ENCODE measurements at regions not wholly inside any gene's neighbourhood (a gene's known extent, or its start where the extent isn't known, plus 50 kb on each side); places are given as distances from the start of the nearest gene placed in this dataset.

DNA sequence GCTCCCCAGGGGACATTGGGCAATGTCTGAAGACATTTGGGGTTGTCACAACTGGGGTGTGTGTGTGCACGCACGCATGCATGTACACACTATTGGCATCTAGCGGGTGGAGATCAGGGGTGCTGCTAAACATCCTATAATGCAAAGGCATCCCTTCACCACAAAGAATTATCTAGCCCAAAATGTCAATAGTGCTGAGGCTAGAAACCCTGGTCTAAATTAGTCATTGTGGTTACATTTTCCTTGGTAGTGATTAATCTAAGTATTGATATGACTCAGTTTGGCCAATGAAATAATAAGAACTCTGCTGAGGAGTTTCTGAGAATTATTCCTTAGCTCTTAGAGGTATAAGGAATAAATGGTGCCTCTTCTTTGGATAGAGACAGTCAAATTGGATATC is 200.2 kb downstream of the CLCN4 start:
- no peak for DNase-seq
- no peak overlapping the region for H3K56ac ChIP-seq (ENCODE audit: low read length)
- no peak overlapping the region for H3K18ac ChIP-seq (ENCODE audit: low read length)
- no peaks in the 10 kb centered on the region for H3K4me1 ChIP-seq (ENCODE audit: control insufficient read depth, low read depth, low read length)
- H3K23ac ChIP-seq (ENCODE audit: low read length): no peak overlapping the region
- no peak overlapping the region for H2BK15ac ChIP-seq (replicated peaks; ENCODE audit: low read depth)
- no peak overlapping the region for H2BK5ac ChIP-seq (ENCODE audit: low read length)
- no peaks in the 10 kb centered on the region for H3K36me3 ChIP-seq (ENCODE audit: control insufficient read depth, insufficient read depth, low read length)
- H3K27ac ChIP-seq (ENCODE audit: low read depth, low read length): no peak overlapping the region
- H2AK5ac ChIP-seq (ENCODE audit: low read length): no peak overlapping the region
- no CpG with 5 or more reads among the region's 3 CpGs for WGBS (ENCODE audit: extremely low coverage, insufficient coverage, low lambda C conversion rate)
- H3K27me3 ChIP-seq (ENCODE audit: insufficient read depth, low read length, poor library complexity): no peaks in the 10 kb centered on the region
- H2BK120ac ChIP-seq (ENCODE audit: low read depth, low read length): no peak overlapping the region
- H3K4me2 ChIP-seq (ENCODE audit: low read length): no peak overlapping the region
- no peak overlapping the region for H4K8ac ChIP-seq (ENCODE audit: low read depth, low read length)
- H3K79me2 ChIP-seq (ENCODE audit: control insufficient read depth, insufficient read depth, low read length): no peaks in the 10 kb centered on the region
- no peak overlapping the region for H3K9ac ChIP-seq (ENCODE audit: low read length)
- H4K5ac ChIP-seq (ENCODE audit: low read length): no peak overlapping the region
- H3K4ac ChIP-seq (ENCODE audit: low read depth, low read length): no peak overlapping the region
- H3K4me3 ChIP-seq (ENCODE audit: low read length): no peak overlapping the region
- H3K79me1 ChIP-seq (ENCODE audit: low read length): no peaks in the 10 kb centered on the region

DNA sequence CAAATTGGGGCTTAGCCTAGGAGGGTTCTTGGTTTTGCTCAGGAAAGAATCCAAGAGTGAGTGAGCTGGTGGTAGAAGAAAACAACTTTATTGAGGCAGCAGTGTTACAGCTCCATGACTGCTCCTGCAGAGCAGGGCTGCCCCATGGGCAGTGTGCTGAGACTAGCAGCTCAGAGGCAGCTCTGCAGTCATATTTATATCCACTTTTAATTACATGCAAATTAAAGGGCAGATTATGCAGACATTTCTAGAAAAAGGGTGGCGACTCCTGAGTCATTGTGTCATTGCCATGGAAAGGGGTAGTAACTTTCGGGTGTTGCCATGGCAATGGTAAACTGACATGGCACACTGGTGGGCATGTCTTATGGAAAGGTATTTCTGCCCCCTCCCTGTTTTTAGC is 202.2 kb downstream of the CLCN4 start:
- H2BK15ac ChIP-seq (replicated peaks; ENCODE audit: low read depth): no peak overlapping the region
- no peak overlapping the region for H2AK5ac ChIP-seq (ENCODE audit: low read length)
- H3K4me1 ChIP-seq (ENCODE audit: control insufficient read depth, low read depth, low read length): no peaks in the 10 kb centered on the region
- no peaks in the 10 kb centered on the region for H3K79me2 ChIP-seq (ENCODE audit: control insufficient read depth, insufficient read depth, low read length)
- no peak overlapping the region for H3K23ac ChIP-seq (ENCODE audit: low read length)
- no peak overlapping the region for H4K5ac ChIP-seq (ENCODE audit: low read length)
- H3K4me3 ChIP-seq (ENCODE audit: low read length): no peak overlapping the region
- no peaks in the 10 kb centered on the region for H3K79me1 ChIP-seq (ENCODE audit: low read length)
- no peak overlapping the region for H3K27ac ChIP-seq (ENCODE audit: low read depth, low read length)
- H3K4ac ChIP-seq (ENCODE audit: low read depth, low read length): no peak overlapping the region
- no peak for DNase-seq
- no peak overlapping the region for H3K56ac ChIP-seq (ENCODE audit: low read length)
- no peaks in the 10 kb centered on the region for H3K27me3 ChIP-seq (ENCODE audit: insufficient read depth, low read length, poor library complexity)
- no peak overlapping the region for H4K8ac ChIP-seq (ENCODE audit: low read depth, low read length)
- H3K36me3 ChIP-seq (ENCODE audit: control insufficient read depth, insufficient read depth, low read length): no peaks in the 10 kb centered on the region
- H3K9ac ChIP-seq (ENCODE audit: low read length): no peak overlapping the region
- no peak overlapping the region for H3K18ac ChIP-seq (ENCODE audit: low read length)
- no peak overlapping the region for H2BK120ac ChIP-seq (ENCODE audit: low read depth, low read length)
- WGBS (ENCODE audit: extremely low coverage, insufficient coverage, low lambda C conversion rate): no CpG with 5 or more reads among the region's 2 CpGs
- H3K4me2 ChIP-seq (ENCODE audit: low read length): no peak overlapping the region
- no peak overlapping the region for H2BK5ac ChIP-seq (ENCODE audit: low read length)

DNA sequence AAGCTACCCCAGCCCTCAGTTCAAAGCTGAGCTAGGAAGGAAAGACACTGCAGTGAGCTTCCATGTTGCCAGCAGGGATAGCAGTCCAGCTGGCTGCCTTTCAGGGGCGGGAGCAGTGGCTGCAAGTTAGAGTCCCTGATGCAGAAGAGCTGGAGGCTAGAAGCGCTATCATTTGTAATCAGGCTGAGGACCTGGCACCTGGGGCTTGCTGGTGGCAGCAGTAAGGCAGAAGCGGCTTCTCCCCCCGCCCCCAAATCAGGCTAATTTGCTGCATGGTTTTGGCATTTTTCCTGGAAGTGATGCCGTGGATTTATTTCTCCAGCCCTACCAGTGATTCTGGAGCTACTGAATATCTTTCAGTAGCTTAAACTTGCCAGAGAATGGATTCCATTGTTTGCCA is 203.3 kb downstream of the CLCN4 start:
- H3K79me1 ChIP-seq (ENCODE audit: low read length): no peaks in the 10 kb centered on the region
- H3K4ac ChIP-seq (ENCODE audit: low read depth, low read length): no peak overlapping the region
- H3K4me3 ChIP-seq (ENCODE audit: low read length): no peak overlapping the region
- H3K56ac ChIP-seq (ENCODE audit: low read length): no peak overlapping the region
- no peak overlapping the region for H2BK120ac ChIP-seq (ENCODE audit: low read depth, low read length)
- no peaks in the 10 kb centered on the region for H3K4me1 ChIP-seq (ENCODE audit: control insufficient read depth, low read depth, low read length)
- no peak for DNase-seq
- H2AK5ac ChIP-seq (ENCODE audit: low read length): no peak overlapping the region
- H3K23ac ChIP-seq (ENCODE audit: low read length): no peak overlapping the region
- H4K5ac ChIP-seq (ENCODE audit: low read length): no peak overlapping the region
- H4K8ac ChIP-seq (ENCODE audit: low read depth, low read length): no peak overlapping the region
- no peak overlapping the region for H3K4me2 ChIP-seq (ENCODE audit: low read length)
- no peaks in the 10 kb centered on the region for H3K27me3 ChIP-seq (ENCODE audit: insufficient read depth, low read length, poor library complexity)
- no CpG with 5 or more reads among the region's 5 CpGs for WGBS (ENCODE audit: extremely low coverage, insufficient coverage, low lambda C conversion rate)
- H3K18ac ChIP-seq (ENCODE audit: low read length): no peak overlapping the region
- no peak overlapping the region for H2BK15ac ChIP-seq (replicated peaks; ENCODE audit: low read depth)
- H3K36me3 ChIP-seq (ENCODE audit: control insufficient read depth, insufficient read depth, low read length): no peaks in the 10 kb centered on the region
- no peak overlapping the region for H3K27ac ChIP-seq (ENCODE audit: low read depth, low read length)
- H3K9ac ChIP-seq (ENCODE audit: low read length): no peak overlapping the region
- no peaks in the 10 kb centered on the region for H3K79me2 ChIP-seq (ENCODE audit: control insufficient read depth, insufficient read depth, low read length)
- H2BK5ac ChIP-seq (ENCODE audit: low read length): no peak overlapping the region

DNA sequence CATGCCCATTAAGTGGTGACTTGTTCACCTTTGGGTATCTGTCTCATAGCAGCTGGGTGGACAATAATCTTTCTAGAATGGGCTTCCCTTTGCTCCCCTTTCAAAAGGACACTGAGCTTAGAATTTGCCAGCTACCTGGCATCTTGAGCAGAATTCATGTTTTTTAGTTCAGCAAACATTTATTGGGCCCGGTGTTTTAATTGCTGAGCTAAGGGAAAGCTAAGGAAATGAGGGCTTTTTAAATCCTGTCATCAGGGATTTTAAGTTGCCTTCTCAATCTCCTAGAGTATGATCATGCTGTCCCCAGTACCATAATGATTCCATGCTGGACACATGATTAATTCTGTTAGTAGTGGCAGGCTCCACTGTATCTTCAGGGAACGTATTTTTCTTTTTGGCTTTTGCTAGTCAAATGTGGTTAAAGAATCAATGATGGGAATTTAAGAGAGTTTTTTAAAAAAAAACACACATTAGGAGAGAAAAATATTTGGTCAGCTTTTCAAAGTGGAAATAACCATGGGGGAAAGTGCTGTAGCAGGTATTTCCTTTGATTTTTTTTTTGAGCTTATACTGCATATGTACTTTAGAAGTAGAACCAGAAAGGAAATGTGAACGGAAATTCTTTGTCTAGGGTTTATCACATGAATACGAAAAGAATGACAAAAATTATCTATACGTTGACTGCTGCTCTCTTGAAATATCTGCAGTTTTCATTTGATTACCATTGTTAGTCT is 208.9 kb downstream of the CLCN4 start:
- no peaks in the 10 kb centered on the region for H3K27me3 ChIP-seq (ENCODE audit: insufficient read depth, low read length, poor library complexity)
- H3K4me3 ChIP-seq (ENCODE audit: low read length): no peak overlapping the region
- H3K23ac ChIP-seq (ENCODE audit: low read length): no peak overlapping the region
- no peak overlapping the region for H2BK15ac ChIP-seq (replicated peaks; ENCODE audit: low read depth)
- H3K79me1 ChIP-seq (ENCODE audit: low read length): no peaks in the 10 kb centered on the region
- no peak overlapping the region for H3K9ac ChIP-seq (ENCODE audit: low read length)
- H3K56ac ChIP-seq (ENCODE audit: low read length): no peak overlapping the region
- H3K4me1 ChIP-seq (ENCODE audit: control insufficient read depth, low read depth, low read length): no peaks in the 10 kb centered on the region
- no CpG with 5 or more reads among the region's 5 CpGs for WGBS (ENCODE audit: extremely low coverage, insufficient coverage, low lambda C conversion rate)
- no peaks in the 10 kb centered on the region for H3K36me3 ChIP-seq (ENCODE audit: control insufficient read depth, insufficient read depth, low read length)
- H2AK5ac ChIP-seq (ENCODE audit: low read length): no peak overlapping the region
- no peak overlapping the region for H4K8ac ChIP-seq (ENCODE audit: low read depth, low read length)
- no peak for DNase-seq
- H4K5ac ChIP-seq (ENCODE audit: low read length): no peak overlapping the region
- H3K27ac ChIP-seq (ENCODE audit: low read depth, low read length): no peak overlapping the region
- H3K4ac ChIP-seq (ENCODE audit: low read depth, low read length): no peak overlapping the region
- H3K79me2 ChIP-seq (ENCODE audit: control insufficient read depth, insufficient read depth, low read length): no peaks in the 10 kb centered on the region
- H2BK5ac ChIP-seq (ENCODE audit: low read length): no peak overlapping the region
- H3K4me2 ChIP-seq (ENCODE audit: low read length): no peak overlapping the region
- no peak overlapping the region for H3K18ac ChIP-seq (ENCODE audit: low read length)
- H2BK120ac ChIP-seq (ENCODE audit: low read depth, low read length): no peak overlapping the region

DNA sequence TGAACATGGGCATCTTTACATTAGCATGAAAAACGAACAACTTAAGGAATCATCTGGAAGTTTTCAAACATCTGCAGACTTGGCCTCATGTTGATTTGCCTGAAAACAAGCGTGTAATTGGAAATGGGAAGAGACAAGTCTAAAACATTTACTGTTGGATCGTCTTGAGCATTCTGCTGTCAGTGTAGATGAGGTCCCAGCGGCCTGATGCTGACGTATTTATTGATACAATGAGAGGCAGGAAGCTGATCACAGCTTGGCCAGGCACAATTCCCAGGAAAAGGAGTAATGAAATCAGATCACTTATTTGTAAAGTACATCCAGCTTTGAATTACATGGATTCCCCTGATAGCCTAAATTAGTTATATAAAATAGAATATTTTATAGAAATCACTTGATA is 210.6 kb downstream of the CLCN4 start:
- WGBS (ENCODE audit: extremely low coverage, insufficient coverage, low lambda C conversion rate): no CpG with 5 or more reads among the region's 5 CpGs
- H3K4ac ChIP-seq (ENCODE audit: low read depth, low read length): no peak overlapping the region
- H3K23ac ChIP-seq (ENCODE audit: low read length): no peak overlapping the region
- H2BK15ac ChIP-seq (replicated peaks; ENCODE audit: low read depth): no peak overlapping the region
- H3K36me3 ChIP-seq (ENCODE audit: control insufficient read depth, insufficient read depth, low read length): no peaks in the 10 kb centered on the region
- H3K9ac ChIP-seq (ENCODE audit: low read length): no peak overlapping the region
- H2BK5ac ChIP-seq (ENCODE audit: low read length): no peak overlapping the region
- no peak overlapping the region for H3K4me3 ChIP-seq (ENCODE audit: low read length)
- H3K27ac ChIP-seq (ENCODE audit: low read depth, low read length): no peak overlapping the region
- no peak overlapping the region for H2BK120ac ChIP-seq (ENCODE audit: low read depth, low read length)
- no peak overlapping the region for H4K5ac ChIP-seq (ENCODE audit: low read length)
- no peaks in the 10 kb centered on the region for H3K79me2 ChIP-seq (ENCODE audit: control insufficient read depth, insufficient read depth, low read length)
- no peak overlapping the region for H3K18ac ChIP-seq (ENCODE audit: low read length)
- H3K56ac ChIP-seq (ENCODE audit: low read length): no peak overlapping the region
- H4K8ac ChIP-seq (ENCODE audit: low read depth, low read length): no peak overlapping the region
- H2AK5ac ChIP-seq (ENCODE audit: low read length): no peak overlapping the region
- no peaks in the 10 kb centered on the region for H3K27me3 ChIP-seq (ENCODE audit: insufficient read depth, low read length, poor library complexity)
- no peaks in the 10 kb centered on the region for H3K4me1 ChIP-seq (ENCODE audit: control insufficient read depth, low read depth, low read length)
- H3K4me2 ChIP-seq (ENCODE audit: low read length): no peak overlapping the region
- no peak for DNase-seq
- H3K79me1 ChIP-seq (ENCODE audit: low read length): no peaks in the 10 kb centered on the region

DNA sequence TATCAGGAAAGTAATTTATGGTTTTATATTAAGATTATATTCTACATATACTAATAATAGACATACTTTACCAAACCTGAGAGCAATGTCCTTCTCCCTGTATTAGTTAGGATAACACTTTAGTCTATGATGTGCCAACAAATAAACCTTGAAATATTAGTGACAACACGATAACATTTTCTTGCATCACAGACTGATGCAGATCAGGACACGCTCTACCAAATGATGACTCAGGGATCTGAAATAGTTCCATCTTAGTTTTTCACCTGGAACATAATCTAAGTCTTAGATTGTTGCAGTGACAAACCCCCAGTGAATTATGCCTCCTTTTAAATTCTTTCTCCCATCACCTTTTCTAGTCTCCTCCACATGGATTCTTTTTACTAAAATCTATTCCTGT is 214.2 kb downstream of the CLCN4 start:
- H4K5ac ChIP-seq (ENCODE audit: low read length): no peak overlapping the region
- H3K4me2 ChIP-seq (ENCODE audit: low read length): no peak overlapping the region
- no peak overlapping the region for H3K4me3 ChIP-seq (ENCODE audit: low read length)
- H3K36me3 ChIP-seq (ENCODE audit: control insufficient read depth, insufficient read depth, low read length): no peaks in the 10 kb centered on the region
- no peak overlapping the region for H4K8ac ChIP-seq (ENCODE audit: low read depth, low read length)
- no peak overlapping the region for H2BK120ac ChIP-seq (ENCODE audit: low read depth, low read length)
- no peaks in the 10 kb centered on the region for H3K79me2 ChIP-seq (ENCODE audit: control insufficient read depth, insufficient read depth, low read length)
- H2BK5ac ChIP-seq (ENCODE audit: low read length): no peak overlapping the region
- no peak for DNase-seq
- H3K56ac ChIP-seq (ENCODE audit: low read length): no peak overlapping the region
- no peak overlapping the region for H2BK15ac ChIP-seq (replicated peaks; ENCODE audit: low read depth)
- no CpG with 5 or more reads among the region's 2 CpGs for WGBS (ENCODE audit: extremely low coverage, insufficient coverage, low lambda C conversion rate)
- no peak overlapping the region for H3K9ac ChIP-seq (ENCODE audit: low read length)
- H3K4me1 ChIP-seq (ENCODE audit: control insufficient read depth, low read depth, low read length): no peaks in the 10 kb centered on the region
- no peak overlapping the region for H3K18ac ChIP-seq (ENCODE audit: low read length)
- H3K23ac ChIP-seq (ENCODE audit: low read length): no peak overlapping the region
- no peaks in the 10 kb centered on the region for H3K27me3 ChIP-seq (ENCODE audit: insufficient read depth, low read length, poor library complexity)
- H3K79me1 ChIP-seq (ENCODE audit: low read length): no peaks in the 10 kb centered on the region
- no peak overlapping the region for H2AK5ac ChIP-seq (ENCODE audit: low read length)
- no peak overlapping the region for H3K4ac ChIP-seq (ENCODE audit: low read depth, low read length)
- H3K27ac ChIP-seq (ENCODE audit: low read depth, low read length): no peak overlapping the region
